ENCODE measurements at regions not wholly inside any gene's neighbourhood (a gene's known extent, or its start where the extent isn't known, plus 50 kb on each side); places are given as distances from the start of the nearest gene placed in this dataset.

DNA sequence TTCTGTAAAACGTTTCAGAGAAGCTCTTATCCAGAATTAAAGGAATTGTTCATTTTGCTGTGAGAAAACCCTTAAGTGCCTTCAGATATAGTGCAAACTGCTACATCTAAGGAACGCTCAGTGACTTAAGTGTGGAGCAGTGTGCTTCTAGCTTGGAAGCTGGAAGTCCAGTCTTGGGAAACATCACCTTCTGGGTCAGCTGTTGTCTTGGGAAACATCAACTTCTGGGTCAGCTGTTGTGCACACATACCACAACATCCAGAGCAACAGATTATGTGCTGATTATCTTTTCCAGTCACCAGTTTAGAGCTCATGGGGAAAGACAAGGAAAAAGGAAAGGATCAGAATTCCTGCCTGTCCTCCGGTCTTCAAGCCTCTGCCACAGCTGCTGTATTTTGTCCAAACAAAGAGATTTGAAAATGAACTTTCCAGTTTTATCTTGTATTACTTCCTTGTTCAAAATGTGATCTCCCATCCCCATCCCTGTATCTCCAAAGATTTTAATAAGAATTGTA lies 713.6 kb downstream of the NSUN3 start:
- DNase-seq (ENCODE audit: low read depth) (no peak), FAIRE-seq (no peak)
- Mint-ChIP-seq H3K27ac (ENCODE audit: unreplicated experiment) (no peak overlapping the region), H3K4me3 (ENCODE audit: unreplicated experiment) (no peak overlapping the region), H3K27me3 (ENCODE audit: low read depth, unreplicated experiment) (no peaks in the 10 kb centered on the region), H3K36me3 (ENCODE audit: low read depth, unreplicated experiment) (no peaks in the 10 kb centered on the region), H3K9me3 (ENCODE audit: unreplicated experiment) (no peaks in the 10 kb centered on the region), H3K4me1 (ENCODE audit: low read depth, unreplicated experiment) (no peaks in the 10 kb centered on the region)
- H4K20me1 ChIP-seq (ENCODE audit: insufficient read depth, low read length), result no peaks in the 10 kb centered on the region
- no peaks in the 10 kb centered on the region for H3K79me2 ChIP-seq (ENCODE audit: insufficient read depth, low read length)
- no peak for TF ChIP-seq EZH2 (IDR thresholded peaks at IDR 0.05; ENCODE audit: insufficient read depth, low read length)
- TF ChIP-seq CTCF (IDR thresholded peaks at IDR 0.05; ENCODE audit: insufficient read depth, low read depth, low read length), result no peak
- H3K9ac ChIP-seq (ENCODE audit: low read length), result no peak overlapping the region
- H3K4me2 ChIP-seq (ENCODE audit: low read length), result no peak overlapping the region
- no peaks in the 10 kb centered on the region for H3K36me3 ChIP-seq (ENCODE audit: insufficient read depth, low read length)
- H2AFZ ChIP-seq (ENCODE audit: low read depth, low read length), result no peak overlapping the region
- no peak overlapping the region for H3K4me3 ChIP-seq (ENCODE audit: insufficient read depth, low read depth, low read length)
- no peak overlapping the region for H3K27ac ChIP-seq (ENCODE audit: low read depth, low read length)
- no peaks in the 10 kb centered on the region for H3K4me1 ChIP-seq (ENCODE audit: insufficient read depth, low read length)
- no peaks in the 10 kb centered on the region for H3K9me3 ChIP-seq (ENCODE audit: insufficient read depth, low read depth, low read length)
- H3K27me3 ChIP-seq (ENCODE audit: insufficient read depth, low read length), result no peaks in the 10 kb centered on the region

DNA sequence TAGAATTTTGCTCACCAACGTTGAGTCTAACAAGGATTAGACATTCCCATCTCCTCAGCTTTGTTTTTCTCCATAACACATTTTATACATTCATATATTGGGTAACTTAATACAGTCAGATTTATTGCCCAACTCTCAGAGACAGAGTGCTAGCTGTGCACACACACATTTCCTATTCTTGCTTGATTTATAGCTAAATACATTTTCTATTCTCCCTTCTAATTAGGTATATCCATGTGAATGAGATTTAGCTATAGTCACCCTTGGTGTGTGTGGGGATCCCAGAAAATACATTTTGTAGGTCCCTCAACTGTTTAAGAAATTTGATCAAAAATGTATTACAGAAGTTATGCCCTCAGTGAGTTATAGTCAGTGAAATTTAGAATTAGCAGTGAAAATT lies 715.4 kb downstream of the NSUN3 start:
- Mint-ChIP-seq H3K36me3 (ENCODE audit: low read depth, unreplicated experiment) (no peaks in the 10 kb centered on the region), H3K9me3 (ENCODE audit: unreplicated experiment) (no peaks in the 10 kb centered on the region), H3K4me3 (ENCODE audit: unreplicated experiment) (no peak overlapping the region), H3K27ac (ENCODE audit: unreplicated experiment) (no peak overlapping the region), H3K4me1 (ENCODE audit: low read depth, unreplicated experiment) (no peaks in the 10 kb centered on the region), H3K27me3 (ENCODE audit: low read depth, unreplicated experiment) (no peaks in the 10 kb centered on the region)
- Histone ChIP-seq H3K79me2 (ENCODE audit: insufficient read depth, low read length) (no peaks in the 10 kb centered on the region), H3K9me3 (ENCODE audit: insufficient read depth, low read depth, low read length) (no peaks in the 10 kb centered on the region), H3K4me2 (ENCODE audit: low read length) (no peak overlapping the region), H3K27me3 (ENCODE audit: insufficient read depth, low read length) (no peaks in the 10 kb centered on the region), H4K20me1 (ENCODE audit: insufficient read depth, low read length) (no peaks in the 10 kb centered on the region), H3K9ac (ENCODE audit: low read length) (no peak overlapping the region), H2AFZ (ENCODE audit: low read depth, low read length) (no peak overlapping the region), H3K27ac (ENCODE audit: low read depth, low read length) (no peak overlapping the region), H3K4me1 (ENCODE audit: insufficient read depth, low read length) (no peaks in the 10 kb centered on the region), H3K36me3 (ENCODE audit: insufficient read depth, low read length) (no peaks in the 10 kb centered on the region), H3K4me3 (ENCODE audit: insufficient read depth, low read depth, low read length) (no peak overlapping the region)
- FAIRE-seq, result no peak
- TF ChIP-seq EZH2 (IDR thresholded peaks at IDR 0.05; ENCODE audit: insufficient read depth, low read length) (no peak), CTCF (IDR thresholded peaks at IDR 0.05; ENCODE audit: insufficient read depth, low read depth, low read length) (no peak)
- DNase-seq (ENCODE audit: low read depth), result no peak

DNA sequence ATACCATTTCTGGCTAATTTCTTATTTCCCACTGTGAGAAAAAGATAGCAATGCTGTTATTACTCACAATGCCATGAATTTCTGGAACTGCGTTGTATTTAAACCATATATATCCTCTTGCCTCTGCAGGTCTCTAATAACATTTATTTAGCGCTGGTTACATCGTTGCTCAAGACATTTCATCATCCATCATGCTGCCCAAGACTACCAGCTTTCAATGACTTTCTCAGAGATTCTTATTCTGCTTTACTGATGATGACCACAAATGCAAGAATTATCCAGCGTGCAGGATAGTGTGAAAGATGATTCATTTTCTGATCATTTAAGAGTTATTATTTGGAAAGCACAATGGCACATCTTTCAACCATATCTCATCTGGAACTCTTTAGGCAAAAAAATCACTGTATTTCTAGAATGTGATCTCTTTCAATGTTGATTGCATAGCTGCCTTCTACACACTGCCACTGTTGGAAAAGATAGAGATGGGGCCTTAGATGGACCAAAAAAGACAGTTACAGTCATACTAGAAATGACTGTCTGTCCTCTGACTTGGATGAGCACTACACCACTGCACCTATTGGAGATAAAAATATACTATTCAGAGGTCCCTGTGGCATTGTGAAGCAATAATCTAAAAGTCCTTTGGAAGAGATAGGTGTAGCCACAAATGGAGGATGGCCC lies 716.1 kb downstream of the NSUN3 start:
- no peak overlapping the region for H3K4me3 Mint-ChIP-seq (ENCODE audit: unreplicated experiment)
- no peak for FAIRE-seq

More for the DNA sequence above, 716.1 kb downstream of the NSUN3 start:
- Histone ChIP-seq H4K20me1 (ENCODE audit: insufficient read depth, low read length) (no peaks in the 10 kb centered on the region), H3K9ac (ENCODE audit: low read length) (no peak overlapping the region), H3K9me3 (ENCODE audit: insufficient read depth, low read depth, low read length) (no peaks in the 10 kb centered on the region), H2AFZ (ENCODE audit: low read depth, low read length) (no peak overlapping the region), H3K27ac (ENCODE audit: low read depth, low read length) (no peak overlapping the region), H3K4me1 (ENCODE audit: insufficient read depth, low read length) (no peaks in the 10 kb centered on the region), H3K4me3 (ENCODE audit: insufficient read depth, low read depth, low read length) (no peak overlapping the region), H3K27me3 (ENCODE audit: insufficient read depth, low read length) (no peaks in the 10 kb centered on the region), H3K36me3 (ENCODE audit: insufficient read depth, low read length) (no peaks in the 10 kb centered on the region), H3K79me2 (ENCODE audit: insufficient read depth, low read length) (no peaks in the 10 kb centered on the region), H3K4me2 (ENCODE audit: low read length) (no peak overlapping the region)
- DNase-seq (ENCODE audit: low read depth), result no peak
- H3K9me3 Mint-ChIP-seq (ENCODE audit: unreplicated experiment), result no peaks in the 10 kb centered on the region
- TF ChIP-seq EZH2 (IDR thresholded peaks at IDR 0.05; ENCODE audit: insufficient read depth, low read length) (no peak), CTCF (IDR thresholded peaks at IDR 0.05; ENCODE audit: insufficient read depth, low read depth, low read length) (no peak)
- no peaks in the 10 kb centered on the region for H3K27me3 Mint-ChIP-seq (ENCODE audit: low read depth, unreplicated experiment)
- H3K36me3 Mint-ChIP-seq (ENCODE audit: low read depth, unreplicated experiment), result no peaks in the 10 kb centered on the region
- H3K27ac Mint-ChIP-seq (ENCODE audit: unreplicated experiment), result no peak overlapping the region
- no peaks in the 10 kb centered on the region for H3K4me1 Mint-ChIP-seq (ENCODE audit: low read depth, unreplicated experiment)

Measured in astrocyte (in vitro differentiated cells and primary cell).